Left colon (tissue), 2 donors: ENCODE measurements at regions not wholly inside any gene's neighbourhood (a gene's known extent, or its start where the extent isn't known, plus 50 kb on each side); places are given as distances from the start of the nearest gene placed in this dataset.
"Not testable (repeated sequence)": the region's sequence is repeated elsewhere in the genome, so short reads cannot be mapped to it uniquely, and the experiment has no call there.

Experiments used
- ATAC-seq: fragments of 200-7000 bp; cut with Tn5 transposase; one replicate; pipeline ENCODE4 v1.9.1; 2020; ENCODE audit warnings: mild to moderate bottlenecking, moderate library complexity
- DNase-seq, 2 donors: peaks; one replicate each; pipeline ENCODE4 v3.0.0-alpha.2; 2020
- intact Hi-C, 2 donors: fragments of 100-400 bp; cut with DNase I in 1 of 2; cut with micrococcal nuclease in 1 of 2; formaldehyde crosslinking; loops; one replicate each; pipeline versions ENCODE4 v1.11.2 to v1.14.0; 2022; cut with DNase I, micrococcal nuclease
- donor health status: DM: no; HTN: no; CAD: no.
- donor health status: DM: yes; HTN: yes; CAD: no.

GRCh38 chr14:38001501-38001900 lies 206.2 kb upstream of the SSTR1 start:
- DNase-seq (no peak), ATAC-seq (no peak)
- intact Hi-C loops: no loop called here

- ATAC-seq: no peak
- intact Hi-C loops: no loop called here
Measured at GRCh38 chr14:38003746-38004609, 203.7 kb upstream of the SSTR1 start.

GRCh38 chr14:38004610-38004879 lies 203.2 kb upstream of the SSTR1 start:
- no peak for ATAC-seq
- intact Hi-C loops: no loop called here

More at GRCh38 chr14:38003746-38004609, 203.7 kb upstream of the SSTR1 start:
- no peak for DNase-seq

GRCh38 chr14:38011156-38011555 lies 196.5 kb upstream of the SSTR1 start:
- ATAC-seq, DNase-seq, intact Hi-C loops: not testable (repeated sequence)

More at GRCh38 chr14:38004610-38004879, 203.2 kb upstream of the SSTR1 start:
- DNase-seq: no peak

- intact Hi-C loops: no loop called here
- ATAC-seq (no peak), DNase-seq (no peak)
Measured at GRCh38 chr14:38012056-38012455, 195.6 kb upstream of the SSTR1 start.

GRCh38 chr14:38016497-38016896 lies 191.2 kb upstream of the SSTR1 start:
- DNase-seq (no peak), ATAC-seq (no peak)
- intact Hi-C loops: no loop called here

- intact Hi-C loops: no loop called here
- no peak for DNase-seq
- no peak for ATAC-seq
Measured at GRCh38 chr14:38021861-38022260, 185.8 kb upstream of the SSTR1 start.

- DNase-seq: no peak
- no peak for ATAC-seq
- intact Hi-C loops: no loop called here
Measured at GRCh38 chr14:38022775-38023174, 184.9 kb upstream of the SSTR1 start.

GRCh38 chr14:38038171-38038570 lies 169.5 kb upstream of the SSTR1 start:
- ATAC-seq: no peak
- intact Hi-C loops: no loop called here
- no peak for DNase-seq

- intact Hi-C loops: no loop called here
- ATAC-seq (no peak), DNase-seq (no peak)
Measured at GRCh38 chr14:38038986-38039385, 168.7 kb upstream of the SSTR1 start.

GRCh38 chr14:38039496-38039895 lies 168.2 kb upstream of the SSTR1 start:
- no peak for DNase-seq
- no peak for ATAC-seq

GRCh38 chr14:38040411-38040810 lies 167.3 kb upstream of the SSTR1 start:
- ATAC-seq (no peak), DNase-seq (no peak)

More at GRCh38 chr14:38039496-38039895, 168.2 kb upstream of the SSTR1 start:
- intact Hi-C loops: no loop called here

GRCh38 chr14:38042322-38042721 lies 165.4 kb upstream of the SSTR1 start:
- intact Hi-C loops: no loop called here
- ATAC-seq (no peak), DNase-seq (no peak)

More at GRCh38 chr14:38040411-38040810, 167.3 kb upstream of the SSTR1 start:
- intact Hi-C loops: no loop called here

- ATAC-seq (no peak), DNase-seq (no peak)
- intact Hi-C loops: no loop called here
Measured at GRCh38 chr14:38044710-38045109, 163.0 kb upstream of the SSTR1 start.

GRCh38 chr14:38045461-38045860 lies 162.2 kb upstream of the SSTR1 start:
- no peak for ATAC-seq
- no peak for DNase-seq
- intact Hi-C loops: no loop called here

- intact Hi-C loops: no loop called here
- ATAC-seq: no peak
- DNase-seq: no peak
Measured at GRCh38 chr14:38046160-38046559, 161.5 kb upstream of the SSTR1 start.

GRCh38 chr14:38047195-38047902 lies 160.4 kb upstream of the SSTR1 start:
- DNase-seq (no peak), ATAC-seq (no peak)
- intact Hi-C loops: no loop called here

GRCh38 chr14:38053666-38054065 lies 154.0 kb upstream of the SSTR1 start:
- DNase-seq (no peak), ATAC-seq (no peak)
- intact Hi-C loops: no loop called here

- intact Hi-C loops: no loop called here
- ATAC-seq (no peak), DNase-seq (no peak)
Measured at GRCh38 chr14:38056270-38056669, 151.4 kb upstream of the SSTR1 start.

GRCh38 chr14:38062223-38062622 lies 145.5 kb upstream of the SSTR1 start:
- DNase-seq, ATAC-seq, intact Hi-C loops: not testable (repeated sequence)
